ENCODE measurements at regions not wholly inside any gene's neighbourhood (a gene's known extent, or its start where the extent isn't known, plus 50 kb on each side); places are given as distances from the start of the nearest gene placed in this dataset.

- Histone ChIP-seq H3K9ac (replicated peaks in 1 of 4; ENCODE audit: extremely low read depth in 1 of 4, low read depth in 3 of 4, low read length in 3 of 4) (no peak overlapping the region), H2BK20ac (ENCODE audit: low read length) (no peak overlapping the region), H3K4ac (replicated peaks; ENCODE audit: insufficient read length, low read depth, low read length) (no peak overlapping the region), H3K36me3 (ENCODE audit: control insufficient read depth in 2 of 4, insufficient read depth in 4 of 4, low read length in 3 of 4) (no peaks in the 10 kb centered on the region), H3K27me3 (replicated peaks in 1 of 4; ENCODE audit: control insufficient read depth in 3 of 4, extremely low read depth in 1 of 4, insufficient read depth in 3 of 4, low read length in 3 of 4) (no peaks in the 10 kb centered on the region), H2BK15ac (ENCODE audit: low read length) (no peak overlapping the region), H3K4me2 (ENCODE audit: insufficient read depth in 1 of 2, low read depth in 2 of 2, low read length in 2 of 2) (no peak overlapping the region), H3K79me2 (ENCODE audit: control insufficient read depth in 1 of 2, insufficient read depth in 2 of 2, low read length in 2 of 2) (no peaks in the 10 kb centered on the region), H3K23me2 (ENCODE audit: low read depth, low read length) (peaks cover 2% of the 10 kb centered on the region; the same call in 1 of the 2 replicates), H3K79me1 (ENCODE audit: low read depth, low read length) (no peaks in the 10 kb centered on the region), H2BK12ac (ENCODE audit: low read depth, low read length) (no peak overlapping the region), H2BK5ac (ENCODE audit: low read depth, low read length) (no peak overlapping the region), H3K23ac (ENCODE audit: insufficient read length) (no peak overlapping the region), H2AFZ (ENCODE audit: low read length) (no peak overlapping the region), H4K91ac (replicated peaks; ENCODE audit: insufficient read length, low read length) (no peak overlapping the region), H2AK5ac (ENCODE audit: low read depth, low read length) (no peak overlapping the region), H3K27ac (ENCODE audit: low read depth, low read length) (no peak overlapping the region), H2BK120ac (replicated peaks; ENCODE audit: low read depth, low read length) (no peak overlapping the region), H3K56ac (replicated peaks; ENCODE audit: insufficient read length, low read depth, low read length) (no peak overlapping the region), H4K8ac (ENCODE audit: extremely low read depth, insufficient read depth, low read length) (no peak overlapping the region), H3K4me1 (replicated peaks in 1 of 4; ENCODE audit: control insufficient read depth in 3 of 4, insufficient read depth in 4 of 4, low read length in 3 of 4) (no peaks in the 10 kb centered on the region), H3K18ac (ENCODE audit: extremely low read depth, low read length) (no peak overlapping the region), H3K4me3 (ENCODE audit: extremely low read depth in 1 of 4, insufficient read depth in 2 of 4, low read depth in 3 of 4, low read length in 4 of 4) (no peak overlapping the region), H3K14ac (ENCODE audit: insufficient read length) (no peak overlapping the region), H4K5ac (ENCODE audit: insufficient read length, low read depth, low read length) (no peak overlapping the region), H3K9me3 (ENCODE audit: insufficient read depth in 2 of 2, low read depth in 1 of 2, low read length in 1 of 2) (no peaks in the 10 kb centered on the region), H4K20me1 (replicated peaks in 1 of 2; ENCODE audit: control insufficient read depth in 1 of 2, insufficient read depth in 2 of 2, low read length in 2 of 2) (no peaks in the 10 kb centered on the region)
- ChIA-PET CTCF (ENCODE audit: partially characterized antibody) (no interaction called here), POLR2A (ENCODE audit: partially characterized antibody) (no interaction called here)
- WGBS, 2 experiments (ENCODE audit: extremely low coverage in 1 of 2, insufficient coverage in 1 of 2, insufficient read length in 1 of 2, insufficient replicate concordance in 2 of 2, low coverage in 1 of 2, low lambda C conversion rate in 2 of 2, missing lambda C conversion rate in 1 of 2), result 96% methylated on average over 3 of the region's 3 CpGs; no CpG with 5 or more reads in 1 of the 2 experiments
- FAIRE-seq, result no peak
- no peak for DNase-seq (ENCODE audit: low read depth in 1 of 2, low spot score in 2 of 2)
- TF ChIP-seq EZH2 (IDR thresholded peaks at IDR 0.05; ENCODE audit: low read depth, low read length, severe bottlenecking), result no peak
Observed at GRCh38 chr10:36624551-36625100, 500.8 kb upstream of the ANKRD30A start.
